ENCODE measurements at regions not wholly inside any gene's neighbourhood (a gene's known extent, or its start where the extent isn't known, plus 50 kb on each side); places are given as distances from the start of the nearest gene placed in this dataset.
"Not testable (repeated sequence)": the region's sequence is repeated elsewhere in the genome, so short reads cannot be mapped to it uniquely, and the experiment has no call there.

- DNase-seq: no peak
These were observed 51.1 kb upstream of the MIER3 start for GRCh38 chr5:57002959-57003485.

GRCh38 chr5:57003566-57003965 is 51.6 kb upstream of the MIER3 start:
- not testable (repeated sequence) for DNase-seq

- DNase-seq: no peak
These were observed 52.9 kb upstream of the MIER3 start for GRCh38 chr5:57004800-57005199.

GRCh38 chr5:57007344-57007743 is 55.4 kb upstream of the MIER3 start:
- no peak for DNase-seq

GRCh38 chr5:57009811-57010210 is 57.9 kb upstream of the MIER3 start:
- no peak for DNase-seq

- DNase-seq: no peak
These were observed 58.9 kb upstream of the MIER3 start for GRCh38 chr5:57010786-57011185.

GRCh38 chr5:57012511-57012910 is 60.6 kb upstream of the MIER3 start:
- DNase-seq: no peak

GRCh38 chr5:57025961-57026360 is 74.0 kb upstream of the MIER3 start:
- DNase-seq: no peak

GRCh38 chr5:57028161-57028560 is 76.2 kb upstream of the MIER3 start:
- DNase-seq: no peak

- DNase-seq: no peak
These were observed 80.2 kb upstream of the MIER3 start for GRCh38 chr5:57032151-57032551.

GRCh38 chr5:57033103-57033502 is 81.2 kb upstream of the MIER3 start:
- no peak for DNase-seq

- DNase-seq: no peak
These were observed 81.6 kb upstream of the MIER3 start for GRCh38 chr5:57033503-57033902.

- no peak for DNase-seq
These were observed 82.4 kb upstream of the MIER3 start for GRCh38 chr5:57034201-57034916.

- no peak for DNase-seq
These were observed 84.0 kb upstream of the MIER3 start for GRCh38 chr5:57035955-57036354.

GRCh38 chr5:57036761-57037160 is 84.8 kb upstream of the MIER3 start:
- DNase-seq: no peak

- DNase-seq: no peak
These were observed 85.4 kb upstream of the MIER3 start for GRCh38 chr5:57037355-57037754.

GRCh38 chr5:57041570-57041969 is 89.6 kb upstream of the MIER3 start:
- no peak for DNase-seq

GRCh38 chr5:57042524-57042931 is 90.6 kb upstream of the MIER3 start:
- no peak for DNase-seq

GRCh38 chr5:57054135-57054534 is 102.2 kb upstream of the MIER3 start:
- no peak for DNase-seq

- no peak for DNase-seq
These were observed 102.7 kb upstream of the MIER3 start for GRCh38 chr5:57054671-57055070.

GRCh38 chr5:57055731-57056130 is 103.8 kb upstream of the MIER3 start:
- no peak for DNase-seq

GRCh38 chr5:57063773-57064172 is 110.1 kb upstream of the GPBP1 start:
- DNase-seq: no peak

GRCh38 chr5:57066924-57067596 is 106.8 kb upstream of the GPBP1 start:
- no peak for DNase-seq

- DNase-seq: peak; percentile 22
These were observed 106.3 kb upstream of the GPBP1 start for GRCh38 chr5:57067597-57067924.

Data from EL (cell line).